Panc1 (cell line): ENCODE measurements at regions not wholly inside any gene's neighbourhood (a gene's known extent, or its start where the extent isn't known, plus 50 kb on each side); places are given as distances from the start of the nearest gene placed in this dataset.

Experiments
- POLR2AphosphoS5 ChIP-seq: IDR thresholded peaks from 2 replicates; pipeline ENCODE4 v1.6.1; 2012; ENCODE audit warnings: mild to moderate bottlenecking, low read depth, low read length, moderate library complexity
- SIN3A ChIP-seq: IDR thresholded peaks from 2 replicates; pipeline ENCODE4 v1.6.1; 2012; ENCODE audit warnings: low read depth, mild to moderate bottlenecking, low read length, moderate library complexity, borderline replicate concordance; ENCODE audit not compliant: insufficient read depth
- TCF7L2 ChIP-seq: IDR thresholded peaks from 2 replicates; pipeline ENCODE4 v1.6.1; 2011; ENCODE audit warnings: mild to moderate bottlenecking, low read depth, low read length, inconsistent platforms
- TF ChIP-seq, protein P1 (sequence below): fragments of 450-650 bp; IDR thresholded peaks from 2 replicates; pipeline ENCODE4 v1.5.1; 2017; ENCODE audit warnings: mild to moderate bottlenecking
- TF ChIP-seq, protein P2 (sequence below), 2 experiments: IDR thresholded peaks; 2 replicates each; pipeline ENCODE4 v1.6.1; 2011 to 2012; ENCODE audit warnings: low read depth in 2 of 2, control low read depth in 1 of 2, low read length in 1 of 2, mild to moderate bottlenecking in 1 of 2, moderate library complexity in 1 of 2; ENCODE audit not compliant: insufficient read depth in 1 of 2

DNA sequence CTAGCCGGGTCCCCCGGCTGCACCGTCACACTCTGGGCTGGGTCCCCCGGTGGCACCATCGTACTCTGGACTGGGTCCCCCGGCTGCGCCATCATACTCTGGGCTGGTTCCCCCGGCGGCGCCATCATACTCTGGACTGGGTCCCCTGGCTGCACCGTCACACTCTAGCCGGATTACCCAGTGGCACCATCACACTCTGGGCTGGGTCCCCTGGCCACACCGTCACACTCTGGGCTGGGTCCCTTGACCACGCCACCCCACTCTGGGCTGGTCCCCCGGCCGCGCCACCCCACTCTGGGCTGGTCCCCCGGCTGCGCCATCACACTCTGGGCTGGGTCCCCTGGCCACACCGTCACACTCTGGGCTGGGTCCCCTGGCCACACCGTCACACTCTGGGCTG, 653.8 kb upstream of the ID2 start:
- TF ChIP-seq, protein P1, sequence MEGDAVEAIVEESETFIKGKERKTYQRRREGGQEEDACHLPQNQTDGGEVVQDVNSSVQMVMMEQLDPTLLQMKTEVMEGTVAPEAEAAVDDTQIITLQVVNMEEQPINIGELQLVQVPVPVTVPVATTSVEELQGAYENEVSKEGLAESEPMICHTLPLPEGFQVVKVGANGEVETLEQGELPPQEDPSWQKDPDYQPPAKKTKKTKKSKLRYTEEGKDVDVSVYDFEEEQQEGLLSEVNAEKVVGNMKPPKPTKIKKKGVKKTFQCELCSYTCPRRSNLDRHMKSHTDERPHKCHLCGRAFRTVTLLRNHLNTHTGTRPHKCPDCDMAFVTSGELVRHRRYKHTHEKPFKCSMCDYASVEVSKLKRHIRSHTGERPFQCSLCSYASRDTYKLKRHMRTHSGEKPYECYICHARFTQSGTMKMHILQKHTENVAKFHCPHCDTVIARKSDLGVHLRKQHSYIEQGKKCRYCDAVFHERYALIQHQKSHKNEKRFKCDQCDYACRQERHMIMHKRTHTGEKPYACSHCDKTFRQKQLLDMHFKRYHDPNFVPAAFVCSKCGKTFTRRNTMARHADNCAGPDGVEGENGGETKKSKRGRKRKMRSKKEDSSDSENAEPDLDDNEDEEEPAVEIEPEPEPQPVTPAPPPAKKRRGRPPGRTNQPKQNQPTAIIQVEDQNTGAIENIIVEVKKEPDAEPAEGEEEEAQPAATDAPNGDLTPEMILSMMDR: no peak
- TF ChIP-seq TCF7L2: no peak
- TF ChIP-seq POLR2AphosphoS5: no peak
- TF ChIP-seq, protein P2, sequence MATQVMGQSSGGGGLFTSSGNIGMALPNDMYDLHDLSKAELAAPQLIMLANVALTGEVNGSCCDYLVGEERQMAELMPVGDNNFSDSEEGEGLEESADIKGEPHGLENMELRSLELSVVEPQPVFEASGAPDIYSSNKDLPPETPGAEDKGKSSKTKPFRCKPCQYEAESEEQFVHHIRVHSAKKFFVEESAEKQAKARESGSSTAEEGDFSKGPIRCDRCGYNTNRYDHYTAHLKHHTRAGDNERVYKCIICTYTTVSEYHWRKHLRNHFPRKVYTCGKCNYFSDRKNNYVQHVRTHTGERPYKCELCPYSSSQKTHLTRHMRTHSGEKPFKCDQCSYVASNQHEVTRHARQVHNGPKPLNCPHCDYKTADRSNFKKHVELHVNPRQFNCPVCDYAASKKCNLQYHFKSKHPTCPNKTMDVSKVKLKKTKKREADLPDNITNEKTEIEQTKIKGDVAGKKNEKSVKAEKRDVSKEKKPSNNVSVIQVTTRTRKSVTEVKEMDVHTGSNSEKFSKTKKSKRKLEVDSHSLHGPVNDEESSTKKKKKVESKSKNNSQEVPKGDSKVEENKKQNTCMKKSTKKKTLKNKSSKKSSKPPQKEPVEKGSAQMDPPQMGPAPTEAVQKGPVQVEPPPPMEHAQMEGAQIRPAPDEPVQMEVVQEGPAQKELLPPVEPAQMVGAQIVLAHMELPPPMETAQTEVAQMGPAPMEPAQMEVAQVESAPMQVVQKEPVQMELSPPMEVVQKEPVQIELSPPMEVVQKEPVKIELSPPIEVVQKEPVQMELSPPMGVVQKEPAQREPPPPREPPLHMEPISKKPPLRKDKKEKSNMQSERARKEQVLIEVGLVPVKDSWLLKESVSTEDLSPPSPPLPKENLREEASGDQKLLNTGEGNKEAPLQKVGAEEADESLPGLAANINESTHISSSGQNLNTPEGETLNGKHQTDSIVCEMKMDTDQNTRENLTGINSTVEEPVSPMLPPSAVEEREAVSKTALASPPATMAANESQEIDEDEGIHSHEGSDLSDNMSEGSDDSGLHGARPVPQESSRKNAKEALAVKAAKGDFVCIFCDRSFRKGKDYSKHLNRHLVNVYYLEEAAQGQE (IDR thresholded peaks at IDR 0.05; ENCODE audit: insufficient read depth in 1 of 2, low read depth in 2 of 2, low read length in 1 of 2): no peak
- no peak for TF ChIP-seq SIN3A
